ENCODE measurements at regions not wholly inside any gene's neighbourhood (a gene's known extent, or its start where the extent isn't known, plus 50 kb on each side); places are given as distances from the start of the nearest gene placed in this dataset.
"Not testable (repeated sequence)": the region's sequence is repeated elsewhere in the genome, so short reads cannot be mapped to it uniquely, and the experiment has no call there.

DNA sequence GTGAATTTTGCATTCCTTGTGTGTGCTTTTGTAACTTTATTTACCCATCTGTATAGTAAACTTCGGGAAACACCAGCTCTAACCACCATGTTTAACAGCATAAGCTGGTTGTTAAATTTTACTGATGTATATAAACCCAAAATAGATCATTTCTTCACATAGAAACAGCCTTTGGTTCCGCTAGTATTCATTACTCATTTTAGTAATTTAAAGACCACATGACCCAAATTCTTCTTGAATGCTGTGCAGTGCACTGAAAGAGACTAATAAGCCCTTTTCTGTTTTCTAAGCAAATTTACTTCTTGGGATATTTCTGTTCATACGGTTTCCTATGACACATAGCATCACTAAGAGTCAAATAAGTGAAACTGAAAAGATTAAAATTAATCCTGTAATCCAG is 218.5 kb upstream of the SPATA31A3 start:
- H4K20me1 ChIP-seq (replicated peaks; ENCODE audit: control insufficient read depth, insufficient read depth, low read length); H3K9ac ChIP-seq (ENCODE audit: insufficient read depth in 1 of 2, low read depth in 2 of 2, low read length in 2 of 2); ATAC-seq; FAIRE-seq; H3K27ac ChIP-seq (ENCODE audit: extremely low read depth, low read depth, low read length); intact Hi-C loops (cut with micrococcal nuclease); H3K4me2 ChIP-seq (ENCODE audit: insufficient read depth, low read length); H2AFZ ChIP-seq (ENCODE audit: low read depth, low read length); in situ Hi-C loops (cut with MboI); H3K9me1 ChIP-seq (ENCODE audit: control insufficient read depth, insufficient read depth, low read length); BruUV-seq (replicated peaks); H3K9me3 ChIP-seq (replicated peaks; ENCODE audit: control insufficient read depth, insufficient read depth, low read depth, low read length); DNase-seq (ENCODE audit: extremely low read depth in 1 of 4, low spot score in 3 of 4); POLR2A ChIA-PET; H3K79me2 ChIP-seq (ENCODE audit: control insufficient read depth, insufficient read depth, low read length); H3K4me1 ChIP-seq (replicated peaks in 1 of 2; ENCODE audit: control insufficient read depth in 2 of 2, insufficient read depth in 2 of 2, low read length in 2 of 2); H3K4me3 ChIP-seq; H3K27me3 ChIP-seq (ENCODE audit: control insufficient read depth in 2 of 2, insufficient read depth in 2 of 2, low read length in 2 of 2); CTCF ChIA-PET (ENCODE audit: low intra/inter-chr PET ratio); H3K36me3 ChIP-seq (ENCODE audit: control insufficient read depth, insufficient read depth, low read length): not testable (repeated sequence)
- 0% methylated on average over 1 of the region's 3 CpGs for WGBS (ENCODE audit: insufficient coverage, low coverage, missing lambda C conversion rate)

DNA sequence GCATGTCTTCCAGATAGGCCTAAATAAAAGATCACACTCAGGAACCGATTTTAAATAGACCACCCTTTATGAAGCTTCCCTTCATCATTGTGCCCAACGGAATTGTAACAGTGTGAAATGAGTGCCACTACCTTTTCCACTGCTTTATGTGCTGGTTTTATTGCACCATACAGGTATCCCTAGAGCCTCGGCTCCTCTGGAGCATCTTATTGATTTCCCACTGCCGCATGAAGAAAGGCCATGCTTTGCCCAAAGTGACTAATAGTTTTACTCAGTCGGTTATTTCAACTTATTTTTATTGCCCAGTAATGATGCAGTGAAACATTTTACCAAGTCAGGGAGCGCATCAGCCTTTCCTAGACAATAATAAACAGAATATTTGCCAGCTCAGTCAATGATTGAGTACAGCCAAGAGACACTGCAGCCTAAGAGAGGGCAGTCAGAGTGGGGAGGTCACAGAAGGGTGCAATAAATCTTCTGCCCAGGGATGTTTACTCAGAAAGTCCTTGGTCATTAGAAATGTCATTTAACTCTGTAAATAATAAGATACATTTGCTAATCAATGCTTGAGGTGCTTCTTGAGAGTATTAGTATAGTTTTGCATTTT is 216.6 kb upstream of the SPATA31A3 start:
- CTCF ChIA-PET (ENCODE audit: low intra/inter-chr PET ratio); intact Hi-C loops (cut with micrococcal nuclease); POLR2A ChIA-PET; FAIRE-seq; H3K27me3 ChIP-seq (ENCODE audit: control insufficient read depth in 2 of 2, insufficient read depth in 2 of 2, low read length in 2 of 2); BruUV-seq (replicated peaks); DNase-seq (ENCODE audit: extremely low read depth in 1 of 4, low spot score in 3 of 4); H3K36me3 ChIP-seq (ENCODE audit: control insufficient read depth, insufficient read depth, low read length); H3K4me3 ChIP-seq; ATAC-seq; H3K79me2 ChIP-seq (ENCODE audit: control insufficient read depth, insufficient read depth, low read length); H3K9ac ChIP-seq (ENCODE audit: insufficient read depth in 1 of 2, low read depth in 2 of 2, low read length in 2 of 2); H3K4me2 ChIP-seq (ENCODE audit: insufficient read depth, low read length); H3K27ac ChIP-seq (ENCODE audit: extremely low read depth, low read depth, low read length); H3K4me1 ChIP-seq (replicated peaks in 1 of 2; ENCODE audit: control insufficient read depth in 2 of 2, insufficient read depth in 2 of 2, low read length in 2 of 2); H4K20me1 ChIP-seq (replicated peaks; ENCODE audit: control insufficient read depth, insufficient read depth, low read length); H3K9me3 ChIP-seq (replicated peaks; ENCODE audit: control insufficient read depth, insufficient read depth, low read depth, low read length); H2AFZ ChIP-seq (ENCODE audit: low read depth, low read length); in situ Hi-C loops (cut with MboI); H3K9me1 ChIP-seq (ENCODE audit: control insufficient read depth, insufficient read depth, low read length): not testable (repeated sequence)
- no CpG with 5 or more reads among the region's 6 CpGs for WGBS (ENCODE audit: insufficient coverage, low coverage, missing lambda C conversion rate)

DNA sequence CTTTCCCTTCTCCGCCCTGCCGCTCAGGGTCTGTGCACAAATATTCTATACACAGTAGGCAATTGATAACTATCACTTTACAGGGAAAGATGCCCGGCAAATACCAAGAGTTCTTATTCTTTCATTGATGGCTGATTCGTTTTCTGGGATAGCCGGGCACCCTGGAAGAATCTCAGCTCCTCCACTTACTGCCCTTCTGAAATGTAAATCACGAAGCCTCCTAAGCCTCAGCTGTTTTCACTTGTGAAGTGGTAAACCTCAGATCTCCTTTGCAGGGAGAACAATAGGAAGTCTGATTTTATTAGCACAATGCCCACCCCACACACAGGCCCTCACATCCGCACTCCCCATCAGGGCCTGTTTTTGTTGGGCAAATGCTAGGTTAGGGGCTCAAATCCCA is 203.8 kb upstream of the SPATA31A3 start:
- H3K4me2 ChIP-seq (ENCODE audit: insufficient read depth, low read length); H3K9me3 ChIP-seq (replicated peaks; ENCODE audit: control insufficient read depth, insufficient read depth, low read depth, low read length); H3K9me1 ChIP-seq (ENCODE audit: control insufficient read depth, insufficient read depth, low read length); H2AFZ ChIP-seq (ENCODE audit: low read depth, low read length); DNase-seq (ENCODE audit: extremely low read depth in 1 of 4, low spot score in 3 of 4); H3K4me1 ChIP-seq (replicated peaks in 1 of 2; ENCODE audit: control insufficient read depth in 2 of 2, insufficient read depth in 2 of 2, low read length in 2 of 2); H3K9ac ChIP-seq (ENCODE audit: insufficient read depth in 1 of 2, low read depth in 2 of 2, low read length in 2 of 2); intact Hi-C loops (cut with micrococcal nuclease); POLR2A ChIA-PET; H3K27ac ChIP-seq (ENCODE audit: extremely low read depth, low read depth, low read length); BruUV-seq (replicated peaks); FAIRE-seq; ATAC-seq; H4K20me1 ChIP-seq (replicated peaks; ENCODE audit: control insufficient read depth, insufficient read depth, low read length); H3K4me3 ChIP-seq; in situ Hi-C loops (cut with MboI); H3K27me3 ChIP-seq (ENCODE audit: control insufficient read depth in 2 of 2, insufficient read depth in 2 of 2, low read length in 2 of 2); H3K79me2 ChIP-seq (ENCODE audit: control insufficient read depth, insufficient read depth, low read length); H3K36me3 ChIP-seq (ENCODE audit: control insufficient read depth, insufficient read depth, low read length); CTCF ChIA-PET (ENCODE audit: low intra/inter-chr PET ratio): not testable (repeated sequence)
- no CpG with 5 or more reads among the region's 7 CpGs for WGBS (ENCODE audit: insufficient coverage, low coverage, missing lambda C conversion rate)

DNA sequence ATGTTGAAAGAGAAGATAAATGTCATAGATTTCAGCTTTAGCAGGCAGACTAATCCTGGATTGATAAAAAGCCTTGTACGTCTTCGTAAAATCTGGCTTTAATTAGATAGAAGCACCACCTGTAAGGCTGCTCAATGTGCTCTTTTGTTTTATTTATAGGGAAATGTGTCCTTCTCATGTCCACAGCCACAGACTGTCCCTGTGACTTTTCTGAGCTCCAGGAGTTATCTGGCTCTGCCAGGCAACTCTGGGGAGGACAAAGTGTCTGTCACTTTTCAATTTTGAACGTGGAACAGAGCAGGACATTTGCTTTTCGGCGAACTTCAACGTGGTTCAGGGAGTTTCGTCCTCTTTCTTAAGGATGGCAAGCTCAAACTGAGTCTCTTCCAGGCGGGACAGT is 203.0 kb upstream of the SPATA31A3 start:
- H3K4me2 ChIP-seq (ENCODE audit: insufficient read depth, low read length); H3K36me3 ChIP-seq (ENCODE audit: control insufficient read depth, insufficient read depth, low read length); H3K9me3 ChIP-seq (replicated peaks; ENCODE audit: control insufficient read depth, insufficient read depth, low read depth, low read length); BruUV-seq (replicated peaks); ATAC-seq; in situ Hi-C loops (cut with MboI); DNase-seq (ENCODE audit: extremely low read depth in 1 of 4, low spot score in 3 of 4); H3K9me1 ChIP-seq (ENCODE audit: control insufficient read depth, insufficient read depth, low read length); H3K4me3 ChIP-seq; POLR2A ChIA-PET; CTCF ChIA-PET (ENCODE audit: low intra/inter-chr PET ratio); H3K79me2 ChIP-seq (ENCODE audit: control insufficient read depth, insufficient read depth, low read length); H3K27ac ChIP-seq (ENCODE audit: extremely low read depth, low read depth, low read length); H2AFZ ChIP-seq (ENCODE audit: low read depth, low read length); H3K4me1 ChIP-seq (replicated peaks in 1 of 2; ENCODE audit: control insufficient read depth in 2 of 2, insufficient read depth in 2 of 2, low read length in 2 of 2); intact Hi-C loops (cut with micrococcal nuclease); H4K20me1 ChIP-seq (replicated peaks; ENCODE audit: control insufficient read depth, insufficient read depth, low read length); H3K9ac ChIP-seq (ENCODE audit: insufficient read depth in 1 of 2, low read depth in 2 of 2, low read length in 2 of 2); FAIRE-seq; H3K27me3 ChIP-seq (ENCODE audit: control insufficient read depth in 2 of 2, insufficient read depth in 2 of 2, low read length in 2 of 2): not testable (repeated sequence)
- WGBS (ENCODE audit: insufficient coverage, low coverage, missing lambda C conversion rate): no CpG with 5 or more reads among the region's 8 CpGs
